AG04449 (cell line): ENCODE measurements at regions not wholly inside any gene's neighbourhood (a gene's known extent, or its start where the extent isn't known, plus 50 kb on each side); places are given as distances from the start of the nearest gene placed in this dataset.

Experiments
- CTCF ChIA-PET: fragments of 350-600 bp; formaldehyde crosslinking; extraction: SDS; loops from one replicate; lab custom pipeline; 2021; ENCODE audit warnings: antibody characterized with exemption; lab: Yijun Ruan, JAX
- POLR2A ChIA-PET: fragments of 400-600, 350-600 bp; formaldehyde crosslinking; extraction: SDS; loops from one replicate; lab custom pipeline; 2020; ENCODE audit warnings: antibody characterized with exemption, inconsistent platforms; lab: Yijun Ruan, JAX
- DNase-seq: peaks from one replicate; pipeline ENCODE4 v3.0.0-alpha.2; 2010; ENCODE audit warnings: low read depth, low spot score
- H3K4me3 ChIP-seq: 2 replicates; pipeline ENCODE4 v1.5.1; 2011; ENCODE audit warnings: low read depth, mild to moderate bottlenecking, control low read depth, low read length
- TF ChIP-seq, protein P1 (sequence below): IDR thresholded peaks from one replicate; pipeline ENCODE4 v1.5.1; 2011; ENCODE audit warnings: mild to moderate bottlenecking, moderate library complexity, low read length, control low read depth, inconsistent platforms; ENCODE audit not compliant: insufficient read depth; ENCODE audit errors: missing control alignments

DNA sequence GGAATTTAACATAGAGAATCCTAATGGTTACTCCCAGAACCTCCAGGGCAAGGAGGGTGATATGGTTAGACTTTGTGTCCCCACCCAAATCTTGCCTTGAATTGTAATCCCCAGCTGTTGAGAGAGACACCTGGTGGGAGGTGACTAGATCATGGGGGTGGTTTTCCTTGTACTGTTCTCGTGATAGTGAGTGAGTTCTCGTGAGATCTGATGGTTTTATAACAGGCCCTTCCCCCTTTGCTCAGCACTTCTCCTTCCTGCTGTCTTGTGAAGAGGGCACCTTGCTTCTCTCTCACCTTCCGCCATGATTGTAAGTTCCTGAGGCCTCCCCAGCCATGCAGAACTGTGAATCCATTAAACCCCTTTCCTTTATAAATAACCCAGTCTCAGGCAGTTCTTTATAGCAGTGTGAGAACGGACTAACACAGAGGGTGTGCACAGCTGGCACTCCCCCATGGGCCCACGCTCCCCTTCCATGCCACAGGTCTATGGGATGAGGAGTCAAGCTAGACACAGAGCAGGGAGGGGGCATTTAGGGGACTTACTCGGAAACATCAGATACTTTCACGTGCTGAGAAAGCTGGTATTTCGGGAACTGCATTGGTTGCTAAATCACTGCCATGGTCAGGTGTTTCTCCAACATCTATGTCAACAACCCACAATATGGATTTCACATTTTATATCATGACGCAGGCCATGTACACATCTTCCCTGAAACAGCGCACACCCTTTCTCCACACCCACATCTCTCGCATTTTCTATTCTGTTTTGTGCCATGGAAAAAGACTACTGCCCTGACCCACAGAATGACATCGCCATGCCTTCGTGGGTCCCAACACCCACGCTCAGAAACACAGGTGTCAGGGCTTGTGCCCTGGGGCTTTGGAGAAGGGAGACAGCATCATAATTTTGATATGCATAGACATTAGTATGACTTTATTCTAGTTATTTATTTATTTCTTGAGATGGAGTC, 199.1 kb upstream of the GSE1 start:
- TF ChIP-seq, protein P1, sequence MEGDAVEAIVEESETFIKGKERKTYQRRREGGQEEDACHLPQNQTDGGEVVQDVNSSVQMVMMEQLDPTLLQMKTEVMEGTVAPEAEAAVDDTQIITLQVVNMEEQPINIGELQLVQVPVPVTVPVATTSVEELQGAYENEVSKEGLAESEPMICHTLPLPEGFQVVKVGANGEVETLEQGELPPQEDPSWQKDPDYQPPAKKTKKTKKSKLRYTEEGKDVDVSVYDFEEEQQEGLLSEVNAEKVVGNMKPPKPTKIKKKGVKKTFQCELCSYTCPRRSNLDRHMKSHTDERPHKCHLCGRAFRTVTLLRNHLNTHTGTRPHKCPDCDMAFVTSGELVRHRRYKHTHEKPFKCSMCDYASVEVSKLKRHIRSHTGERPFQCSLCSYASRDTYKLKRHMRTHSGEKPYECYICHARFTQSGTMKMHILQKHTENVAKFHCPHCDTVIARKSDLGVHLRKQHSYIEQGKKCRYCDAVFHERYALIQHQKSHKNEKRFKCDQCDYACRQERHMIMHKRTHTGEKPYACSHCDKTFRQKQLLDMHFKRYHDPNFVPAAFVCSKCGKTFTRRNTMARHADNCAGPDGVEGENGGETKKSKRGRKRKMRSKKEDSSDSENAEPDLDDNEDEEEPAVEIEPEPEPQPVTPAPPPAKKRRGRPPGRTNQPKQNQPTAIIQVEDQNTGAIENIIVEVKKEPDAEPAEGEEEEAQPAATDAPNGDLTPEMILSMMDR: no peak
- DNase-seq: no peak
- CTCF ChIA-PET: interaction anchor here (1.9 to 2.9 kb wide), 2 partner anchors 11 to 196 kb away, joined by 8 to 12 read pairs; no protein-coding TSS in a partner anchor
- no peak overlapping the region for H3K4me3 ChIP-seq
- POLR2A ChIA-PET: no interaction called here

GRCh38 chr16:85415196-85416090, 197.7 kb upstream of the GSE1 start:
- H3K4me3 ChIP-seq: no peak overlapping the region
- DNase-seq: no peak
- ChIA-PET CTCF (interaction anchor here (0.5 to 2.9 kb wide), 21 partner anchors 13 to 301 kb away, joined by 3 to 24 read pairs (median 5); no protein-coding TSS in a partner anchor), POLR2A (no interaction called here)
- TF ChIP-seq, protein P1: no peak

DNA sequence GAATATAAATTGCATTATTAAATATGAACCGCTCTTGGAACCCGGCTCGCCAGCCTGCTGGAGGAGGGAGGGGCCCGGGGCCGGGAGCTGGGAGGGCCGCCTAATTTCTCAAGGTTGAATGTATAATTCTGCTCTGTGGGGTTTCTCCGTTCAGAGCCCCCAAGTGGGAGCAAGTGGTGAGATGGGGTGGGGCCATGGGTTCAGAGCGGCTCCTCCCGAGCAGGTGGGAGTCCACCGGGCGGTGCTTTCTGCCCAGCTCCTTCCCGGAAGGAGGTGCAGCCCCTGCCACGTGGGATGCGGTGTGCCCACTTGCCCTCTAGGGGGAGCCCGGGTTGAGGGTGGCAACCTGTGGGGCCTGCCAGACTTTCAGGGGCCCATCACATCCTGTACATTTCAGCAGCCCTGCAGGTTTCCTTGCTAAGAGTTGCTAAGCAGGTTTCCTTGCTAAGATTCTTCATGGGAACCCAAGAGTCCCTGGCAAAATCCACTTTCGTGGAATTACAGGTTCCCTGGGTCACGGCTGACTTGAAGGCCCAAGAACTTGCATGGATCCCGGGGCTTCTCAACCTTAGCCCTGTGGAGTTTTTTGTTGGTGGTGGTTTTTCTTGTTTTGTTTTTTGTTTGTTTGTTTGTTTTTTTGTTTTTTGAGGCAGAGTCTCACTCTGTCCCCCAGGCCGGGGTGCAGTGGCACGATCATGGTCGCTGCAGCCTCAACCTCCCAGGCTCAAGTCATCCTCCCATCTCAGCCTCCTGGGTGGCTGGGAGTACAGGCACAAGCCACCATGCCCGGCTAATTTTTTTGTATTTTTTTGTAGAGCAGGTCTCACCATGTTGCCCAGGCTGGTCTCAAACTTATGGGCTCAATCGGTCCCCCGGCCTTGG, 196.7 kb upstream of the GSE1 start:
- TF ChIP-seq, protein P1: peak; percentile 74
- no peak overlapping the region for H3K4me3 ChIP-seq
- POLR2A ChIA-PET: no interaction called here
- no peak for DNase-seq
- CTCF ChIA-PET: interaction anchor here (0.5 to 2.9 kb wide), 21 partner anchors 12 to 302 kb away, joined by 3 to 24 read pairs (median 5); no protein-coding TSS in a partner anchor

DNA sequence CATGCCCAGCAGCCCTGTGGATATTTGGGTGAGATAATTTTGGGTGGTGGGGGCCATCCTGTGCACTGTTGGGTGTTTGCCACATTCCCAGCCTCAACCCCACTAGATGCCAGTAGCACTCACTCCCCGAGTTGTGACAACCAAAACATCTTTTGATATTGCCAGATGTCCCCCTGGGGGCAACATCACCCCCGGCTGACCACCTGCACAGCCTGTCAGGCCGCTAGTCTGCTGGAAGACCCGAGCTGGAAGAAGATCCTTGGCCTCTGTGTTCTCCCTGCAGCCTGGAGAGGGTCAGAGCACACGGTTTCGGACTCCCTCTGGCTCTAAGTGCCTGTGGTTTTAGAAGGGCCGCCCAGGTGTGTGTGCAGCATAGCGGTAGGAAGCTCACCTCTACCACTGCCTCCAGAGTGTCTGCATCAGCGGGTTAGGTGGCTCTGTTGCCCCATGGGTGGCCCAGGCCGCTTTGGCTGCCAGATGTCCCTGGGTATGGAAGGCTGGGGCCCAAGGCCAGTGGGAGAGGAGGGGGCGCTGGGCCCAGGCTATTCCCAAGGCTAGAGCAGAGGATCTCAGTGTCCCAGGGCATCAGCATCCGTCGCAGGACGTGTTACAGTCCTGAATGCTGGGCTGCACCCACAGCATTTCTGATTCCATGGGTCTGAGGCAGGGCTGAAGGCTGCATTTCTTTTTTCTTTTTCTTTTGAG, 195.8 kb upstream of the GSE1 start:
- H3K4me3 ChIP-seq: no peak overlapping the region
- CTCF ChIA-PET: interaction anchor here (0.8 to 7.5 kb wide), 4 partner anchors 18 to 200 kb away, joined by 3 to 59 read pairs (median 36); no protein-coding TSS in a partner anchor
- POLR2A ChIA-PET: no interaction called here

More for the DNA sequence above, 195.8 kb upstream of the GSE1 start:
- no peak for DNase-seq
- TF ChIP-seq, protein P1: no peak
